GM19238 (cell line): ENCODE measurements at regions not wholly inside any gene's neighbourhood (a gene's known extent, or its start where the extent isn't known, plus 50 kb on each side); places are given as distances from the start of the nearest gene placed in this dataset.
"Not testable (repeated sequence)": the region's sequence is repeated elsewhere in the genome, so short reads cannot be mapped to it uniquely, and the experiment has no call there.

Experiments
- DNase-seq: peaks from one replicate; pipeline ENCODE4 v3.0.0; 2011; ENCODE audit warnings: low spot score; ENCODE audit not compliant: insufficient read length

DNA sequence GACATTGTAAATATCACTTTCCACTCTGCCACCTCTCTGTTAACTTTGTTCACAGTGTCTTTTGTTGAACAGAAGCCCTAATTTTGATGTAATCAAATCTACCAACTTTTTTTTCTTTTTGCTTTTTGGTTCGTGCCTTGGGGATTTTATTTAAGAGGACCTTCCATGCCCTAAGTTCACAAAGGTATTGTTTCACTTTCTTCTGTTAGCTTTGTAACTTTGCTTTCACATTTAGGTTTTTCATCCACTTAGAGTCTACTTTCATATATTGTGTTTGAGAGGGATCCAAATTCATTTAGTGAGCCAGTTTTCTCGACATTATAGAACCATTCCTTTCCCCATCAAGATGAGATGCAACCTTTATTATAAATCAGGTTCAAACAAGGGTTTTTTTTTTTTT lies 275.7 kb upstream of the CRY1 start:
- no peak for DNase-seq

DNA sequence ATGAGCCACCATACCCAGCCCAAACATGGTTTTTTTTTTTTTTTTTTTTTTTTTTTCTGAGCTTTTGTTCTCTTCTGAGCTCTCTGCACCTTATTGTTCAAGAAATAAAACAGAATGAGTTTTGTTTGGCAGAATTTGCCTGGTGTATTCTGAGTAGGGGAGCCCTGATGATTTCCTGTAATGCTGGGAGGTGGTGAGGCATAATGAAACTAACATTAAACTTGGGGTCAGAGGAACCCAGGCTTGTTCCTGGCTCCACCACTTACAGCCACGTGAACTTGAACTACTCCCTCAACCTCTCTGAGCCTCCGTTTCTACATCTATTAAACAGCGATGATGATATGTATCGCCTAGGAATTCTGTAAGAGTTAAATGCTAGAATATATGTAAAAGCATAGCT lies 276.3 kb upstream of the CRY1 start:
- no peak for DNase-seq

DNA sequence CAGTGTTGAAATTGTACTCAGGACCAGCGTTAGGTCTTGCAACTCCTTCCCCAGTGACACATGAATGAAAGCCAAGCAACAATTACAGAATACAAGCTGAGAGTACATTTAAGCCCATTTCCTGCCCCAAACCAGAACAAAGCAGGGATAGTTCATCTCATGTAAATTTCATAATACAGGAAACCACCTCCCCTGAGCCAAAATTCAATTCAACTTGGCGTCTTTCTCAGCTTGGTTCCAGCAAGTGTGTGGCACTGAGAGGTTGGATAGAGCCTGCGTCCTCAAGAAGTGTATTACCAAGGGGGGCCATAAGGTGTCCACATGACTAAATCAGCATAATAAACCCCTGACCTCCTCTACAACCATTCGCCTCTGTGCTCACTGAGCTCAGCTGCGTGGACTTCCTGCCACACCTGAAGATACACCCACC lies 278.9 kb upstream of the CRY1 start:
- DNase-seq, result no peak

DNA sequence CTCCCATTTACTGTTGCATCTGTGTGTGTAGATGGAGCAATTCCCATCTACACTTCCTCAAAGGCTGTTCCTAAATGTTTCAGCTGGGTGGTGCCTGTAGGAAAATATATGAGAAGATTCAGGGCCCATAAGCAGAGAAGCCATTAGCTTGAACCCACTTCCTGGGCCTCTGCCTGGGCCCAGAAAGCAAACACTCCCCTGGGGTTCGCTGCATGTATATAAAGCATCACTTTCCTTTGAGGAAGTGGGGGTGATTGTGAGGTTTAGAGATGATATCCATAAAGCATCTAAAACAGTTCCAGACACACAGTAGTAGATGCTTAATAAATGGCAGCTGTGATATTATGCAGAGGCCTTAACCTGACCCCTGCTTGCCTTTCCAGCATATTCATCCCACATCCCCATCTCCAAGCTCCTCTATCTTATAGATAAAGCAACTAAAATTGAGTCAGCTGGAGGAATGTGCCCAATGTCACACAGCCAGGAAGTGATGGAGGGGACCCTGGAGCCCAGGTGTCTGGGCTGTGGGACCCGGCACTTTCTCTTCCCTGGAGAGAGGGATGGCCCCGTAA lies 280.0 kb upstream of the CRY1 start:
- no peak for DNase-seq

DNA sequence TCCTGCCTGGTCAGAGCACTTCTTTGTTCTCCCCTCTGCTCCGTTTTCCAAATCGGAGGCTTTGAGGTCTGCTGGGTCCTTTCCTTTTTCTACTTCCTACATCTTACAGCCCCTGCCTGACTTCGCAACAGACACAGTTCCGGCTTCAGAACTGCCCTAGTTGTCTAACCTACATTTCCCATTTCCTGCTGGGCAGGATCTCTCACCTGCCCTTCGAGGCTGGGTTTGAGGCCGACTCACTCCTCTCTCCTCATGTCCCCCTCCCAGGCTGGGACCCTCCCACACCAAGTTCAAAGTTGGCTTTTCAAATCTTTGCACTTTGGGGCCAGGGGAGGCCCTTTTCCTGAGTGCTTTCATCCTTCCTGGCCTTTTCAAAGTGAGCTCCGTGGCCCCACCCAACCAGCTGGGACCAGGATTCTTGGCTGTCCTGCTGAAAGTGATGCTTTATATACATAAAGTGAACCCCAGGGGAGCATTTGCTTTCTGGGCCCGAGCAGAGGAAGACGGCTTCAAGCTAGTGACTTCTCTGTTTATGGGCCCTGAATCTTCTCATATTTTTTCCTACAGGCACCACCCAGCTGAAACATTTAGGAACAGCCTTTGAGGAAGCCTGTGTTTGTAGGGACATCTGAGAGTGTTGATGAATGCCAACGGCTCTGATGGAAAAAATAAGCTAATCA lies 281.0 kb upstream of the CRY1 start:
- no peak for DNase-seq

DNA sequence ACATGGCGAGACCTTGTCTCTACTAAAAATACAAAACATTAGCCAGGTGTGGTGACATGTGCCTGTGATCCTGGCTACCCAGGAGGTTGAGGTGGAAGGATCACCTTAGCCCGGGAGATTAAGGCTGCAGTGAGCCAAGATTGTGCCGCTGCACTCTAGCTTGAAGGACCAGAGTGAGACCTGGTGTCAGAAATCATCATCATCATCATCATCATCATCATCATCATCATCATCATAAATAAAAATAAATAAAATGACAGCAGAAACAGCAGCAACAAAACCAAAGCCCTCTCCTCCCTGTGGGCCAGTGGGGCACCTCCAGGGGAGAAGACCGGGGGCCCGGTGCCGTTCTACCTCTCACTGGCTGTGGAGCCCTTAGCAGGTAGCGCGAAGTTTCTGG lies 281.9 kb upstream of the CRY1 start:
- DNase-seq, result no peak

DNA sequence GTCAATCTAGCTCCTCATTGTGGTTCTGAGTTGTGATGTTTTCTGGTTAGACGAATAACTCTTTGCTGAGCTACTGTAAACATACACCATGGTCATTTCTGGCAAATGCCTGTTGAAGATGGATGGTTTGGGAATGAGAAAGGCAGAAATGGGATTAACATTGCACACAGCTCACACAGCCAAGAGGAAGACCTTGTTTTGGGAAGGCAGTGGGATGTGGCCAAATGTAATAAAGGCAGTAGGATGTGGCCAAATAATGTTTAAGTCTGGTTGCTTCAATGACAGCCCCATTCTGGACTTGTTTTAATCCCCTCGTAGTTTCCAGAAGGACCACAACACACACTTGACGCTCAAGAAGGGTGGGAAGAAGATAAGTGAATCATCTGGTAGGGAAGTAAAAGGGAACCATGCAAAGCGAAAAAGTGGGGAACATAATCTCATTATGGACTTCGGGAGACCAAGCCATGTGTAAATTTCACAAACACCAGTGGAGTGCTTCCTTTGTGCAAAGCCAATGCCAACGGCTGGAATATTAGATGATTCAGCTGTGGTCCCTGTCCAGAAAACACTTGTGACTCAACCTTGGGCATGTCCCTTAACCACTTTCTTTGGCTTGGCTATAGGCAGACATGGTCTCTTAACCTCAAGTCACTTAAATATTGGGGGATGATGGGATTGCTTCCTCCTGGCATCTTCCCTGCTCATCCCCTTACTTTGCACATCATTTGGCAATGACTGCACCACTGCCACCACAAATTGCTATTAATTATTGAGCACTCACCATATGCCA lies 284.4 kb upstream of the CRY1 start:
- no peak for DNase-seq

DNA sequence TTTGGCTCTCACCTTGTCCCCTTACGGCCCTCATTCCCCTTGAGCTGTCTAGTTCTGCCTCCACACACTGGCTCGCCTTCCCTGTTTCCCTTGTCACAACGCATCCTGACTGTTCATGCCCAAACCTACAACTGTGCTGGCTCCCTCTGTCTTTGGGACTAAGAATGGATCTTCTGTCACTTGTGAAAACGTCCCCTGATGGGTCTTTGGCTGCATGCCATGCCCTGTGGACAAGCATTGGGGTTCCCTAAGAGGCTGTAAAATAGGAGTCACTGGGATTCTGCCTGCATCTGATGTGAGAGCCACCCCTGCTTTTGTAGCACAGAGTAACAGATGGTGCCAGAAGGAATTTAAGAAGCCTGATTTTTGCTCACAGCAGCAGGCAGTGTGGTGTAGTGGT lies 285.3 kb upstream of the CRY1 start:
- DNase-seq, result no peak

DNA sequence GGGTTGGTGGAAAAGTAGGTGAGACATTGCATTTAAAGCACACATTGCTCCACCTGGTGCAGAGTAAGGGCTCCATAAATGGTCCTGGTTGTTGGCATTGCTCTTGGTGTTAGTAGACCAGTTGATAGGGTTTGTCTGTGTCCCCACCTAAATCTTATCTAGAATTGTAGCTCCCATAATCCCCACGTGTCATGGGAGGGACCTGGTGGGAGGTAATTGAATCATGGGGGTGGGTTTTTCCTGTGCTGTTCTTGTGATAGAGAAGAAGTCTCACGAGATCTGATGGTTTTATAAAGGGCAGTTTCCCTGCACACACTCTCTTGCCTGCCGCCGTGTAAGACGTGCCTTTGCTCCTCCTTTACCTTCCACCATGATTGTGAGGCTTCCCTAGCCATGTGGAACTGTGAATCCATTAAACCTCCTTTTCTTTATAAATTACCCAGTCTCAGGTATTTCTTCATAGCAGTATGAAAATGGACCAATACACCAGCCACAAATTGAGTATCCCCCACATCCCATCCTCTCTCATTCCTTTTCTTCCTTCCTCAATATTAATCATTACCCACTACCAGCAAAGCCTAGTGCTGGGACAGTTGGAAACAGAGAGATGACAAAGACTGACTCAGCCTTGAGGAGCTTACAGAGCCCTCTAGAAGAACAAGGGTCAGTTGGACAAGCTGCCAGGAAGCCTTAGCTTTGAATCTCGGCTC lies 285.9 kb upstream of the CRY1 start:
- DNase-seq, result not testable (repeated sequence)

DNA sequence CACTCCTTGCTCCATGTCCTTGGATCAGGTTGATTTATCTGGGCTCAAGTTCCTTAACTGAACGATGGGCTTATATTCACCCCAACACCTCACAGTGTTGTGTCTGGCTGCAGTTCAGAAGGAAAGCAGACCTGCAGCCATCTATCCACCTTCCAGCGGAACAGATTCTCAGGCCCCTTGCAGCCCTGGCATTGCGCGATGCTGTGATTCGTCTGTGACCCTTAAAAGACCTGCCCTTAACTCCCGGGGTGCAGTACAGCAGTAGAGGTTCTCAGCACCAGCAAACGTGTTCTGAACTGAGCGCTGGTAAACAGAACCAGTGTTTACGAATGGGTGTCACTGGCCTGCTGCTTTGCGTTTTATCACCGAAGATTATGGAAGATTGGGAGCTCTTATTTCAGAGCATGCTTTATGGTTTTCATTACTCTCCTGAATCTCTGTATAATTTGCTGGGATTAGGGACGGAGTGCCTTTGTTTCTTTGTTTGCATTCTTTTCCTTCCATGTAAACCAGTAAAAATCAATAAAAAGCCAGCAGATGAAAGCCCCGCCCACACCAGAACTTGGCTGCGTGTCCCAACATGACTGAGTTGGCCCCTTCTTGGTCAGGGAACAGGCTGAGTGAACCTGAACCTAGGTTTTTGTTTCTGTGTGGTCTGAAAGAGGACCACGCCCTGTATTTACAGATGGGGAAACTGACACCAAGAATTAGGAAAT lies 286.7 kb upstream of the CRY1 start:
- no peak for DNase-seq

DNA sequence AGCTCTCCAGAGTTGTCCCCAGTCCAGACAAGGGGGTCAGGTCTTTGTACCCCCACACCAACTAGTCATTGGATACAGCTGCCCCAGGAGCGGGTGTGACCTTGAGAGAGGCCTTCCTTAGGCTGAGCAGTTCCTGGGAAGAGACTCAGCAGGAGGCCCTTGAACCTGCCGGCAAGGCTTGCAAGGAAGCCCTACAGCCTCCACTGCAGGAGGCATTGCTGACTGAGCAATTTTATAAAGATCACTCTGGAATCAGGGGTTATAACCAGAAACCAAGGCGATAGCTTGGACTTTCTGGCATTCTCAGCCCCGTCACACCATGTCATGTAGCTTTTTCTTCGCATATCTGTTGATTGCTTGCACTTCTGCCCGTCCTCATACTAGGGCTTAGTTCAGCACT lies 291.3 kb upstream of the CRY1 start:
- DNase-seq, result no peak

DNA sequence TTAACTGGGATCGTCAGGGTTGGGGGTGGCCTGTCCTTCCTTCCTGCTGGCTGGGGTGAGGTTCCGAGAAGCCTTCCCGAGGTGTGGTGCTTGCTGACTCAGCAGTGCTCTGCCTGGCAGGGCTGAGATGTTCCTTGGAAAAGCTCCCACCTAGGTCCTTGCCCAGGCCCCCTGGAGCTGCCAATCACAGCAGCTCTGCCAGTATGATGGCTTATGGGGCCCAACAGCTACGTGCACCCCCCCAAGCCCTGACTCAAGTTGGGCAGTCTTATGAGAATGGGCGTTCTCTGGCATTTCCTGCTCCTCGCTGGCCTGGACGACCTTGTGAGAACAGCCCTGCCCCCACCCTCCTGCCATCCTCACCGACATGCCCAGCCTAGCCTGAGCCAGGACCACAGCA lies 292.2 kb upstream of the CRY1 start:
- DNase-seq, result no peak

DNA sequence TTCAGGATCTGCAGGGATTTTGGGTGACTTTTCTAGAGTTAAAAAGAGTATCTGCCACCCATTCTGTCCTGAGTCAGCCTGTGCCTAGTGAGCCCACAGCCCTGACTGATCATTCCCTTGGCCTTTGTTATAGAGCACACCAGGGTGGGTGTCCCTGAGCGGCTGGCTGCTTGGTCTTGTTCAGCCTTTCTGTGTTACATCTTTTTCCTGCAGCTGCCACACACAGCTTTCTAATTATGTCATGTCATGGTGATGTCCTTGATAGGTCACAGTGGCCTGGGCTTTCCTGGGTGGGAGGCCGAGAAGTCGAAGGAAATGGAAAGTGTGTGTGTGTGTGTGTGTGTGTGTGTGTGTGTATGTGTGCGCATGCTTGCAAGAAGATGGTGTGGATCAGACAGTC lies 293.2 kb upstream of the CRY1 start:
- DNase-seq, result no peak

DNA sequence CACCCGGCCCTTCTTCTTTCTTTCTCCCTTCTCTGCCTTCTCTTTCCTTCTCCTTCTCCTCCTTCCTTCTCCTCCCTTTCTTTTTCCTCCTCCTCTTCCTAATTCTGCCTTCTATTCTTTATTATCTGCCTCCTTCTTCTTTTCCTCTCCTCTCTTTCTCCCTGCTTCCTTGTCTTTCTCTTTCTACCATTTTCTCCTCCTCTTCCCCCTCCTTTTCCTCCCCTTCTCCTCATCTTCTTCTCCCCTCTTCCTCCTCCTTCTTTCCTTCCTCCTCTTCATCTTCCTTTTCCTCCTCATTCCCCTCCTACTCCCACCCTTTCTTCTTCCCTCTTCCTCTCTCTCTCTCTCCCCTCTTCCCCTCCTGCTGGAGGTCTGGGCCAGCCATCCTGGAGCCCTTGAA lies 294.9 kb upstream of the CRY1 start:
- no peak for DNase-seq

DNA sequence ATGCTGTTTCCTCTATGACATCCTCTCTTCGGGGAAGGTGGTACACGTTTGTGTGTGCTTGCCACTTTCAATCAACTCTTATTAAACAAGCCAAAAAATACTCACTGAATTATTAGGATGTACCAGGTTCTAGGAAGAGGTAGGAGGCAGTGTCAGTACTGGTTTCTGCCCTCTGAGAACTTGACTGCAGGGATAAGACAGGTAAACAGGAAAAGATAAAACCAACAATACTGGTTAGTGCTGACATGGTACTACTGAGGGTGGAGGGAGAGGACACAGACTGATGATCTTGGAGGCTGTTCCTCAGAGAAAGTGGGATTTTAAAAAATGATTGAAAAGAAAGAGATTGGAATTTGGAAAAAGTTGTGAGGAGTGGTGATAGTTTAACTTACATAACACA lies 295.2 kb upstream of the PWP1 start:
- DNase-seq, result no peak

DNA sequence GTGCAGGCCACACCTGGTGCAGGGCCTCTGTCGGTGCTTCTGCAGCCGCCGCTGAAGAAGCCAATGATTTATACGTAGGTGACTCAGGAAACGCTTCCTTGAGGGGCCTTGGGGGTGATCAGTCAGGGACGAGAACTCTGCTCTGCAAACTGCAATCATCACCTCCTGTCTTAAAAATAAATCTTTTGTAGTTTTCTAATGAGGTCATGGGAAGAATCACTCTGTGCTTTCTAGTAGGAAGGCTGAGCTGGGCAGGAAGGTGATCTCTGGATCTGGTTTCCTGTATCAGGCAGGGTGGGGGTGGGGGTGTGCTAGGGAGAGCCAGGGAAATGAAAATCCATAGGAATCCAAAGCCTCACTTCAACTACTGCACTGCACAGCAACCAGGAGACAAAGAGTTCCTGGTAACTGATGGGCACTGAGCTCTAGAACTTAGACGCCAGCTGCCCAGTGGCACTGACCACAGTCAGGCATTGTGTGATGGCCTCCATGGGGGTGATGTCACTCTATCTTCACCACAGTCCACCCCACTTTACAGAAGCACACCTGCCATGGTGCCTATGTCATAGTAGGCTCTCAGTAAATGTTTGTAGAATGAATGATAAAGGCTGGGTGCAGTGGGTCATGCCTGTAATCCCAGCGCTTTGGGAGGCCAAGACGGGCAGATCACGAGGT lies 292.4 kb upstream of the PWP1 start:
- no peak for DNase-seq

DNA sequence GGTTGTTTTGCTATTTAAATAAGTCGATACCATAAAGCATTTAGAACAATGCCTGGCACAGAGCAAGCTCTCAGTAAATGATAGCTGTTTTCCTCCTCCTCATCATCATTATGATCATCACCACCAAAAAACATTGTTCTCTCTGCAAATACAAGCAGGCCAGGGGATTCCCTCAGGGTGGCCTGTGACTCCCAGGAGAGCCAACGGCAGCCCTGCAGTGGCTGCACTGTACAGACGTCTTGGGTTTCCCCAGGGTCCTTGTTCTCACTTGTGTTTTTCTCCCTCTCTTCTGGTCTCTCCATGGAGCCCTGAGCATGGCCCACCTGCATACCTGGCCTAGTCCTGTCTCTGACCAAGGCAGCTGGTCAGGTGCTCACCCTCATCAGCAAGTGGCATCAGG lies 290.9 kb upstream of the PWP1 start:
- no peak for DNase-seq

DNA sequence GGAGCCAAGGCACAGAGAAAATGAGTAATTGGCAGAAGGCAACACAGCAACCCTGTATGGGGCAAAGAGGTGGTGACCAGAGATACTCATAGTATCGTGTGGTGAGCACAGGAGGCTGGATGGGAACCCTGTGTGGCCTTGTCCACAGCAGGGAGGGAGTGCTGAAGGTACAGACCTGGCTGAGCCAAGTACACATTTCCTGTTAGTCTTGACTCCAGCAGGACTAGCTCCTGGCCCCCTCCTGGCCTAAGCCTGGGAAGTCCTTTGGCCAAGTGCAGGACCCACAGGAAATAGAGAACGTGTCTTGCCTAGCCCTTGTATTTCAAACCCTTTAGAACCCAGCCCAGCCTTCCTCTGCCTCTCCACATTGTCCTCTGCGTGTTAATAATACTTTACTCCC lies 289.8 kb upstream of the PWP1 start:
- no peak for DNase-seq

DNA sequence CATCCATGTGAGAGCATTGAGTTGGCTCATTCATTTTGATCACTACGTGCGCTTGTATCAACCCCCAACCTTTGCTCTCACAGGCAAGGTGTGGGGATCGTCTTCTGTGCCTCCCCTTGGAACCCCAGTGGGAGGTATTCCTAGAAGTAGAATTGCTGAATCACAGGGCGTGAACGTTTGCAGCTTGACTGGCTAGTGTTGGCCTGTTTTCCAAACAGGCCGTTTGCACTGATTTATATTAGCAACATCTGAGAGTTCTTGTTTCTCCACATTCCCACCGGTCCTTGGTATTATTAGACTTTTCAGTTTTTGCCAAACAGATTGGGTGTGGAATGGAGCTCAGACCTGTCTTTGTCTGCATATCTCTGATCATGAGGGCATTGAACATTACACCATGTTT lies 288.6 kb upstream of the PWP1 start:
- DNase-seq, result no peak

DNA sequence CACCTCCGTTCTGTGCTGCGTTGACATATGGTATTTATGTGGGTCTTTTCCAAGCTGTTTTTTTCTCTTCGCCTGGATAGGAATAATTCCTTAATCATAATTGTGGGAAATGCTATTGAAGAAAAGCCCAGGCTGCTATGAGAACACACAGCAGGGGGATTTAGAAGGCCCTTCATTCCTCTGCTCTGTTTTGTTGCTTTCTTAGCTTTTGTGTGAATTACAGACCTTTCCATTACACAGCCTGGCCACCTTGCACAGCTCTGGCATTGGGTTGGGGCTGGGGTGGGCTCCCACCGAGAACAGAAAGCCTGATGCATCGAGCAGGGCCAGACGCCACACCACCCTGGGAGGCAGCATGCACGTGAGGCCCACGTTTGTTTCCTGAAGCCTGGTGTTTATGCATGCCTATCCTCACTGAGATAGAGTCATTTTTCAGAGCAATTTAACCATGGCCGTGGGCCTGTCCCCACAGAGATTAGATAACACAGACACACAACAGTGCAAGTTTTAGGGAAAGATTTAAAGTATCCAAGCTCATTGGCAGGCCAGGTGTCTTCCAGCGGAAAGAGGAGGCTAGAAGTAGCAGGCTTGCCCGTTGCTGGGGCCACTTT lies 287.6 kb upstream of the PWP1 start:
- no peak for DNase-seq

DNA sequence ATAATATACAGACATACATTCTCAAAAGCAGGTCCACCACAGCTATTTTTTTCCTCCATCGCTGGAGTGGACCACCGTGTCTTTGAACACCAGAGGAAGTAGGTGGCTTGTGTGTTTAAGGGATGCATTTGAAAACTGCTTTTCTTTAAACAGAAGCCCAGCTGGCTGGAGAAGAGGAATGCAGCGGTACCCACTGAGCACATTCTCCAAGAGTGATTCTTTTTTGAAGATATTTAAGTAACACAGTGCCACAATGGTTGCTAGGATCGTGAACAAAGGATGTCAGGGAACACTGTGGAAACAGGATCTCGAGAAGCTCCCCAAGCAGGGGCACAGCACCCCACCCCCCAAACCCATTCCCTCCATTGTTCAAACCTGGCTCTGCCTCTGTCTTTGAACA lies 286.6 kb upstream of the PWP1 start:
- DNase-seq, result no peak
